Thymus (tissue), 11 donors: ENCODE measurements at regions not wholly inside any gene's neighbourhood (a gene's known extent, or its start where the extent isn't known, plus 50 kb on each side); places are given as distances from the start of the nearest gene placed in this dataset.

Source experiments
- DNase-seq, 9 donors: peaks; one replicate each; pipeline ENCODE4 v3.0.0-alpha.2; 2013; ENCODE audit warnings: low spot score in 9 of 9, low read depth in 6 of 9, missing footprints in 1 of 9
- H3K27ac ChIP-seq, 2 donors: one replicate each; pipeline ENCODE4 v1.5.1; 2013; ENCODE audit warnings: control low read depth in 1 of 2, low read depth in 1 of 2, low read length in 1 of 2, mild to moderate bottlenecking in 1 of 2, moderate library complexity in 1 of 2
- H3K27me3 ChIP-seq, 2 donors: one replicate each; pipeline ENCODE4 v1.5.1; 2013; ENCODE audit warnings: low read length in 1 of 2; ENCODE audit not compliant: control insufficient read depth in 2 of 2, insufficient read depth in 1 of 2
- H3K36me3 ChIP-seq, 2 donors: one replicate each; pipeline ENCODE4 v1.5.1; 2013; ENCODE audit warnings: low read length in 1 of 2, mild to moderate bottlenecking in 1 of 2, moderate library complexity in 1 of 2; ENCODE audit not compliant: control insufficient read depth in 2 of 2, insufficient read depth in 2 of 2
- H3K4me1 ChIP-seq, 2 donors: one replicate each; pipeline ENCODE4 v1.5.1; 2013; ENCODE audit warnings: low read length in 2 of 2; ENCODE audit not compliant: control insufficient read depth in 2 of 2, insufficient read depth in 2 of 2
- H3K4me3 ChIP-seq, 2 donors: one replicate each; pipeline ENCODE4 v1.5.1; 2013; ENCODE audit warnings: low read length in 2 of 2, control low read depth in 1 of 2, mild to moderate bottlenecking in 1 of 2
- H3K9me3 ChIP-seq, 2 donors: one replicate each; pipeline ENCODE4 v1.5.1; 2013; ENCODE audit warnings: low read length in 1 of 2, mild to moderate bottlenecking in 1 of 2; ENCODE audit not compliant: control insufficient read depth in 2 of 2, insufficient read depth in 1 of 2
- WGBS: extraction: QIAGEN DNeasy Blood & Tissue Kit; methylation state at CpG from one replicate; pipeline ENCODE4 v1.1.7; 2013; 5-methylcytosine and 5-hydroxymethylcytosine counted together
- donor health status: healthy.

DNA sequence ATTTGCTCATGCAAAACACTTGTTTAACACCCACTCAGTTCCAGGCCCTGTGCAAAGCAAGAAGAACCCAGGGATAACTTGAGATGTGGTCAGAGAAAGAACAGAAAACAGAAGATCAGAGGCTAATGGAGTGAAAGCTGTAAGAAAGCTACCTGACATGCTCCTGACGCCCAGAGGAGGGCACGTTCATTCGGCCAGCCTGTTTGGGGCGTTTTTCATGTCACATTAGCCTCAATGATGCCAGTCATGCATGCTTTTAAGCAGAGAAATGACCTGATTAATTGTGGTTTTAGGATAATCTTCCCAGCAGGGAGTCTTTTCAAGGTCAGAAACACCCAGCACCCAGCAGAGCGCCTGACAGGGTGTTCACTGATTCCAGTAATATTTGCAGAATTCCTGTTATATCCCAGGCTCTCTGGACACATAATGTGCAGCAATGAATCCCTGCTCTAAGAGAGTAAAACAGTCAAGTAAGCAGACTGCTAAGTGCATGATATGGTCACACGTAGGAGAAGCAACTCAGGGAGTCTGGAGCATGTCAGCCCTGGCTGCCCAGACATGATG is 320.0 kb downstream of the LRATD1 start:
- 83% methylated on average over 6 of the region's 6 CpGs for WGBS
- no peak for DNase-seq
- Histone ChIP-seq H3K4me3 (no peak overlapping the region), H3K9me3 (no peaks in the 10 kb centered on the region), H3K27ac (no peak overlapping the region), H3K36me3 (no peaks in the 10 kb centered on the region), H3K4me1 (no peaks in the 10 kb centered on the region), H3K27me3 (no peaks in the 10 kb centered on the region)

DNA sequence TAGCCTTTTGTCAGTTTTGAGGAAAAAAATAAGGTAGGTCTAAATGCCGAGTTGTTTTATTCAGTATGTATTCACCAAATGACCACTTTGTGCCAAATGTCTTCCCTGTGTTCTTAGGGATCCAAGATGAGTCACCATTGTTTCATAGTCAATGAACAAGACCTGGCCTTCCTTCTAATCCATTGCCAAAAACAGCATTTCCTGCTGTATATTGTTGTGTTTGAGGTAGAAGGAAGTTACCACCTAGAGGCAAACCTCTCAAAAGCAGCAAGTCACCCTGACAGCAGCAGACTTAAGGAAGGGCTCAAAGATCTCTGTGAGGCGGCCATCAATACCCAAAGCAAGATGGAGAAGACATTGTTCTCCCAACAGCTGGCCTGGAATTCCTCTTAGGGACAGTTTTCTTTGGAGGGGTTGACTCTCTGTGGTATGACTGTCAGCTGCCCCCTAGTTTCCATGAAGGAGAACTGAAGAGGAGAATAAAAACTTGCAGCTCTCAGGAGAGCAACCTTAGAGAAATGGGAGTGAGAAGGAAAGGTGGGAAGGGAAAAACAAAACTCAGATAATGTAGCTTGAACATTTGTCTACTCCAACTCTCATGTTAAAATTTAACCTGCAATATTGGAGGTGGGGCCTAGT is 328.3 kb downstream of the LRATD1 start:
- no peak for DNase-seq
- Histone ChIP-seq H3K4me1 (no peaks in the 10 kb centered on the region), H3K36me3 (no peaks in the 10 kb centered on the region), H3K4me3 (no peak overlapping the region), H3K27ac (no peak overlapping the region), H3K27me3 (no peaks in the 10 kb centered on the region), H3K9me3 (no peaks in the 10 kb centered on the region)
- 91% methylated on average over 2 of the region's 2 CpGs for WGBS

DNA sequence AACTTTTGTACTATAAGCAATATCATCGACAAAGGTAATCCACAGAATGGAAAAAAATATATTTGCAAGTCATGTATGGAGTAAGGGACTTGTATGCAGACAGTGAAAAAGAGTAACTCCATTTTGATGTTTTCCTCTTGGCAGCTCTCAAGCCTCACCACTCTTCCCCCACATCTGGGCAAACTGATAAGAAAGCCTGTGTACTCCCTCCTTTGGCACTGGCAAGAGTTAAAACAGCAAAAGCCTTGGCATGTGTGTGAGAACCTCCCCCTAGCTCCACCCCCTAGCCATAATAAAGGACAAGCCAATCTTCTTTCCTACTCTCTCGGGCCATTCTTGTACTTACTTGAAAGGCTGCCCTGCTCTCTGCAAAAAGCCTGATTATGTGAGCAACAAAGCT is 335.2 kb downstream of the LRATD1 start:
- no peak overlapping the region for H3K4me3 ChIP-seq

DNA sequence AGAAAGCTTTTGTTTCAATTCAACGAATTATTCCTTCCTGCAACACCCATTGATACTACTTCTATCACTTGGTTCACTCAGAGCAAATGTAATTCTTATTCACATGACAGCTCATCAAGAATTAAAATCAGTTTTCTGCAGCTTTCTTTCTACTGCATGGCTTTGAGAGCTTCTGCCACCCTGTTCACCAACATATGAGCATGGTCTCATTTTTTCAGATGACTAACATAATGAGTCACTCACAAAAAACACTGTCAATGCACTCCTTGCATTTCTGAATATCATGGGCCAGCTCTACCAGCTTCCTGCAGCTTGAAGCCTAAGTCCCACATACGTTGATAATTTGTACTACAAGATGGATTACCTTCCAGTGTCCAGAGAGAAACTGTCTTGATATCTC is 342.9 kb downstream of the LRATD1 start:
- no peaks in the 10 kb centered on the region for H3K36me3 ChIP-seq
- WGBS: 85% methylated on average over 2 of the region's 2 CpGs
- no peak overlapping the region for H3K4me3 ChIP-seq
- no peak for DNase-seq
- H3K27me3 ChIP-seq: no peaks in the 10 kb centered on the region
- H3K27ac ChIP-seq: no peak overlapping the region
- H3K9me3 ChIP-seq: no peaks in the 10 kb centered on the region
- no peaks in the 10 kb centered on the region for H3K4me1 ChIP-seq

More for the DNA sequence above, 335.2 kb downstream of the LRATD1 start:
- Histone ChIP-seq H3K36me3 (no peaks in the 10 kb centered on the region), H3K9me3 (no peaks in the 10 kb centered on the region), H3K27me3 (no peaks in the 10 kb centered on the region), H3K27ac (no peak overlapping the region), H3K4me1 (no peaks in the 10 kb centered on the region)
- 46% methylated on average over 2 of the region's 2 CpGs for WGBS
- no peak for DNase-seq

DNA sequence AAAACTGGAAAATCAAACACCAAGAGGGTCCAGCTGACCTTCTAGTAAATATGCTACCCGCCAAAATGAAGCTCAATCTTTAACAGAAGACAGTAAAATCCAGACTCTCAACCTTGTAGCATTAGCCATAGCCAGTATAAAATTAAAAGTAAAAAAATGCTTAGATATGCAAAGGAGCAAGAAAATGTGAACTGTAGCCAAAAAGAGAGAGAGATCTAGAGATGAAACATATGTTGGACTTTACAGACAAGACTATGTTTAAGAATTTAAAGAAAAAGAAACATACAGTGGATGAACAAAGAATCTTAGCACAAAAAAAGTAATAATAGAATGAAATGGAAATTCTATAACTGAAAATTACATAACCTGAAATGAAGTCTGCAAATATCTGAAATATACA is 344.5 kb downstream of the LRATD1 start:
- Histone ChIP-seq H3K27me3 (no peaks in the 10 kb centered on the region), H3K27ac (no peak overlapping the region), H3K36me3 (no peaks in the 10 kb centered on the region), H3K9me3 (no peaks in the 10 kb centered on the region), H3K4me1 (no peaks in the 10 kb centered on the region), H3K4me3 (no peak overlapping the region)
- WGBS: 88% methylated on average over 1 of the region's 1 CpG
- DNase-seq: no peak

DNA sequence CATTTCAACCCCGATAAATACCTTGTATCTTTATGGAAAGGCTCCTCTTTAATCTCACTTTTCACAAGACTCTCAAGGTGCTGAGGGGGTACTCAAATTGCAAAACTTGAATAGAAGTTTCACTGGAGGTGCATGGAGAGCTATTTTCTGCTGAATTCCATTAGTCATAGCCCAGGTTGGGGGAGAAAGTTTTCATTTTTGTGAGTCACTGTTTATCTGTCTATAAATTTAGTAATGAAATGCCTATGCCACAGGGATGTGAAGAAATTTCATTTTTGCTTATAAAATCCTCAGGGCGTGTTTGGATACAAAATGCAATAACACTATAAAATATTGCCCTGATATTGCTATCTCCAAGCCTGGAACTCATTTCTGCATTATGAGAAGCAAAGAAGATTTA is 346.3 kb downstream of the LRATD1 start:
- no peak for DNase-seq
- Histone ChIP-seq H3K4me3 (no peak overlapping the region), H3K4me1 (no peaks in the 10 kb centered on the region), H3K27ac (no peak overlapping the region), H3K9me3 (no peaks in the 10 kb centered on the region), H3K36me3 (no peaks in the 10 kb centered on the region), H3K27me3 (no peaks in the 10 kb centered on the region)
- 96% methylated on average over 2 of the region's 2 CpGs for WGBS

DNA sequence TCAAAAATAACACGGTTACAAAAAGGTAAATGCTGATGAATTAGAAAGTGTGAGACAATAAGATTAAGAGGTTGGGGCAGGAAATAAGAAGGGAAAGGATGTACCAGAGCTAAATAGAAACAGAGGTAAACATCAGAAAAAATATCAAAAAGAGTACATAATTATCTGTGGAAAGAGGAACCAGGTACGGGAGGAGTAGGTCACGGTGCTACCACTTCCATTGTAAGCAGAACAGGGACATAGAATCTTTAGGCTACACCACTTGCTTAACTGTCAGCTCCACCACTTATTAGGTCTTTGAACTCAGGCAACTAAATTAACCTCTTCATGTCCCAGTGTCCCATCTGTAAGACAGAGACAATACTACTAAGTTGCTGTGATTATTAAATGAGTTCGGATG is 350.3 kb downstream of the LRATD1 start:
- no peak for DNase-seq
- no peaks in the 10 kb centered on the region for H3K27me3 ChIP-seq
- H3K36me3 ChIP-seq: no peaks in the 10 kb centered on the region
- H3K4me1 ChIP-seq: no peaks in the 10 kb centered on the region
- no peak overlapping the region for H3K4me3 ChIP-seq
- H3K27ac ChIP-seq: no peak overlapping the region
- H3K9me3 ChIP-seq: no peaks in the 10 kb centered on the region
- 82% methylated on average over 4 of the region's 4 CpGs for WGBS

DNA sequence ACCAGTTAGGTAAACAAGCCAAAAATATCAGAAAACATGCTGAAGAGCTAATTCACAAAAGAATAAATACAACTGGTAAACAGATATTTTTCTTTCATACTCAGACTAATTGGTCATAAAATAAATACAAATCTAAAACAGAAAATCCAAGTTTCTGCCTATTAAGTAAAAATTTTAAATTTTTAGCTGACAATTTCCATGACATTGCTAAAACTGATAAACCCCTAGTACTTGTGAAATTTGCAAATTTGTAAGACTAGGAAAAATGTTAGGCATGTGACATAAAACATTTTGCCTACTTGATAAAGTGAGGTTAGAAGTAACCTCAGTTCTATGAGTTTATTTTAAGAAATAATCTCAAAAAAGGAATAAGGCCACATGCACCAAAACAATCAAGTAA is 356.1 kb downstream of the LRATD1 start:
- Histone ChIP-seq H3K4me3 (no peak overlapping the region), H3K4me1 (no peaks in the 10 kb centered on the region), H3K27ac (no peak overlapping the region), H3K27me3 (no peaks in the 10 kb centered on the region), H3K9me3 (no peaks in the 10 kb centered on the region), H3K36me3 (no peaks in the 10 kb centered on the region)
- no peak for DNase-seq

DNA sequence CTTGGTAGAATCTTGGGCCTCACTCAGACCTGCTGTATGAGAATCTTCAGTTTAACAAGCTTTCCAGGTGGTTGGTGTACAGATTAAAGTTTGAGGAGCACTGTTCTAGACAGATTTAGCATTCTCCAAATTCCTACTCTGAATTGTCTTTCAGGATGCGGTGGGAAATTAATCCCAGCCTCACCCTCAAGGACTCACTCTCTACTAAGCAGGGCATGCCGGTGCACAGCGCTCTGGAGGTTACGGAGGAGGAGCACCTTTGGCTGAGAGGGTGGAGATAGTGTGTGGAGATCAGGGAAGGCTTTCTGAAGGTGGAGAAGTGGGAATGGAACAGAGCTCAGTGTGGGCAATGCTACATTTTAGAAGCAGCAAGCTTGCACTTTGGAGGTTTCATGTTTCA is 359.2 kb downstream of the LRATD1 start:
- H3K9me3 ChIP-seq: no peaks in the 10 kb centered on the region
- H3K27me3 ChIP-seq: no peaks in the 10 kb centered on the region
- DNase-seq: no peak
- WGBS: 83% methylated on average over 4 of the region's 4 CpGs
- no peaks in the 10 kb centered on the region for H3K4me1 ChIP-seq
- no peaks in the 10 kb centered on the region for H3K36me3 ChIP-seq
- H3K4me3 ChIP-seq: no peak overlapping the region
- H3K27ac ChIP-seq: no peak overlapping the region
